Stimulated activated CD8-positive, alpha-beta memory T cell treated with anti-CD3 and anti-CD28 coated beads, Interleukin-7, amount 100 ng/mL, for 1 hour (primary cell): ENCODE measurements at regions not wholly inside any gene's neighbourhood (a gene's known extent, or its start where the extent isn't known, plus 50 kb on each side); places are given as distances from the start of the nearest gene placed in this dataset.

Experiments
- DNase-seq, 2 donors: peaks; one replicate each; pipeline ENCODE4 v3.0.0-alpha.2; 2020; ENCODE audit warnings: low read depth in 2 of 2

- DNase-seq: peak; percentile 30 to 41
These were observed 148.3 kb upstream of the RPS6KA2 start for GRCh38 chr6:166775180-166775922.

- no peak for DNase-seq
These were observed 147.7 kb upstream of the RPS6KA2 start for GRCh38 chr6:166774770-166775169.

GRCh38 chr6:166774292-166774691, 147.2 kb upstream of the RPS6KA2 start:
- no peak for DNase-seq

GRCh38 chr6:166772518-166772917, 145.5 kb upstream of the RPS6KA2 start:
- no peak for DNase-seq

- no peak for DNase-seq
These were observed 144.7 kb upstream of the RPS6KA2 start for GRCh38 chr6:166771701-166772100.

GRCh38 chr6:166770216-166771116, 143.4 kb upstream of the RPS6KA2 start:
- DNase-seq: no peak

- DNase-seq: no peak
These were observed 142.6 kb upstream of the RPS6KA2 start for GRCh38 chr6:166769648-166770047.

- DNase-seq: no peak
These were observed 141.7 kb upstream of the RPS6KA2 start for GRCh38 chr6:166768761-166769160.

- DNase-seq: no peak
These were observed 140.2 kb upstream of the RPS6KA2 start for GRCh38 chr6:166767230-166767629.

GRCh38 chr6:166766769-166767168, 139.7 kb upstream of the RPS6KA2 start:
- no peak for DNase-seq

GRCh38 chr6:166765234-166765541, 138.1 kb upstream of the RPS6KA2 start:
- no peak for DNase-seq

GRCh38 chr6:166764473-166765233, 137.6 kb upstream of the RPS6KA2 start:
- DNase-seq: no peak

- no peak for DNase-seq
These were observed 136.8 kb upstream of the RPS6KA2 start for GRCh38 chr6:166763606-166764472.

GRCh38 chr6:166761801-166762200, 134.8 kb upstream of the RPS6KA2 start:
- no peak for DNase-seq

- peak in 1 of 2 donors; percentile 26 for DNase-seq
These were observed 133.2 kb upstream of the RPS6KA2 start for GRCh38 chr6:166760288-166760687.

GRCh38 chr6:166758136-166758704, 131.2 kb upstream of the RPS6KA2 start:
- no peak for DNase-seq

GRCh38 chr6:166757232-166758135, 130.4 kb upstream of the RPS6KA2 start:
- no peak for DNase-seq

- no peak for DNase-seq
These were observed 127.4 kb upstream of the RPS6KA2 start for GRCh38 chr6:166754218-166755030.
